ENCODE measurements at regions not wholly inside any gene's neighbourhood (a gene's known extent, or its start where the extent isn't known, plus 50 kb on each side); places are given as distances from the start of the nearest gene placed in this dataset.

DNA sequence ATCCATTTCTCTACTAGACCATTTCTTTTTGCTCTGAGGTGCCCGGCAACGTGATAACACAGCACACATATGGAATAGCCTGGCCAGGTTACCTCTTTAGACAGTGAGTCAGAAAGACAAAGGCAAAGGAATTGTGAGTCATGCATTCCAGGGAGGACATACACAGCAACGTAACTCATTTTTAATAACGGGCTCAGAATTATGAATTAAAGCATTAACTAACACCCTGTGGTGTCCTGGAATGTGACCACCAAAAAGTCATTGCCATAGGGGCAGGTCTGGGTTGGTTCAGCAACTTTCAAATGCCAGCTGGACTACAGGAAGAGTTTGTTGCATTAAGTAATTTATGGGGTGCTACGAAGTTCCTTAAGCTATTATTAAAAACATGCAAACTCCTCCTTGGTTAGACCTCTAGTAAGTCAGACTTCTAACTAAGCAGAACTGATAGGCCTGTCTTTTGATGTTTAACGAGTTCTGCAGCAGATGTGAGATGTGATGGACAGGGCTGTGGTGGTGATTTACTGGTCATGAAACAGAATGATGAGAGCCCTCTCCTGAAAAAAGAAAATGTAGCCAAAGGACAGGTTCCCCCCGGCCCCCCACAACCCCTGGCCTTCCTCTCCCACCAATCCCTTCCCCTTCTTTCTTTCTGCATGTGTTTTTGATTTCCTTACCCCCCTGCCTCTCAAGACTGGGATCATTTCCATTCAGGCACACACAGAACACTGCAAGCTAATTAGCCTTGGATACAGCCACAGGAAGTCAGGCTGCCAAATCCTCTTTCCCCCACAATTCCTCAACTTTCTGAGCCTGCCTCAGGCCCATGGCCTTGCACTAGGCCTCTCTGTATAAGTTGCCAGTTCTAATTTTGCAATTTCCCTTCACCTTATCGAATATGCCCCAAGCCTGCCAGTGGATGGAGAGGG is 88.9 kb upstream of the HAO2 start:
- Histone ChIP-seq H3K27ac (ENCODE audit: low read depth, low read length, severe bottlenecking) (peak overlapping the region; percentile 12), H3K36me3 (ENCODE audit: control insufficient read depth, insufficient read depth, low read length) (no peaks in the 10 kb centered on the region), H3K4me3 (ENCODE audit: extremely low read depth, insufficient read depth, low read length, poor library complexity, severe bottlenecking) (no peak overlapping the region), H3K4me1 (ENCODE audit: control insufficient read depth, insufficient read depth, low read length, poor library complexity, severe bottlenecking) (peaks cover 10% of the 10 kb centered on the region), H3K9me3 (ENCODE audit: control insufficient read depth, low read length) (no peaks in the 10 kb centered on the region)
- WGBS, 2 experiments (ENCODE audit: insufficient coverage in 2 of 2) = 67 to 79% methylated on average over 2 to 3 of the region's 8 CpGs

DNA sequence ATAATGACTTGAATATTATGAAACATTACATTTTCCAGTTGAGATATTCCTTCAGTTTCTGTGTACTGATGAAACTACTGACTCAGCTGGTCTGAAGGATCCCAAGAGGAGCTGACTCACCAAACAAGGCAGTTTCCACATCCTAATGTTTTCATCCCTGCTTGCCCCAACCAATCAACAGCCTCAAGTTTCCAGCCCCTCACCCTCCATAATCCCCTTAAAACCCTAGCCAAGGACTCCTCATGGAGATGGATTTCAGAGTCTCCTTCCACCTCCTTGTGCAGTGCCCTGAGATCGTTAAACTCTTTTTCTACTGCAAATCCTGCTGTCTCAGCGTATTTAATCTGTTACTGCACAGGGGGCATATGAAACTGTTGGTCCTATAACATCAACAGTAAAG is 83.1 kb upstream of the HAO2 start:
- Histone ChIP-seq H3K4me1 (ENCODE audit: control insufficient read depth, insufficient read depth, low read length, poor library complexity, severe bottlenecking) (peaks cover 8% of the 10 kb centered on the region), H3K27ac (ENCODE audit: low read depth, low read length, severe bottlenecking) (no peak overlapping the region), H3K4me3 (ENCODE audit: extremely low read depth, insufficient read depth, low read length, poor library complexity, severe bottlenecking) (no peak overlapping the region), H3K9me3 (ENCODE audit: control insufficient read depth, low read length) (no peaks in the 10 kb centered on the region), H3K36me3 (ENCODE audit: control insufficient read depth, insufficient read depth, low read length) (no peaks in the 10 kb centered on the region)
- WGBS, 2 experiments (ENCODE audit: insufficient coverage in 2 of 2) = 72% methylated on average over 2 of the region's 2 CpGs; no CpG with 5 or more reads in 1 of the 2 experiments

DNA sequence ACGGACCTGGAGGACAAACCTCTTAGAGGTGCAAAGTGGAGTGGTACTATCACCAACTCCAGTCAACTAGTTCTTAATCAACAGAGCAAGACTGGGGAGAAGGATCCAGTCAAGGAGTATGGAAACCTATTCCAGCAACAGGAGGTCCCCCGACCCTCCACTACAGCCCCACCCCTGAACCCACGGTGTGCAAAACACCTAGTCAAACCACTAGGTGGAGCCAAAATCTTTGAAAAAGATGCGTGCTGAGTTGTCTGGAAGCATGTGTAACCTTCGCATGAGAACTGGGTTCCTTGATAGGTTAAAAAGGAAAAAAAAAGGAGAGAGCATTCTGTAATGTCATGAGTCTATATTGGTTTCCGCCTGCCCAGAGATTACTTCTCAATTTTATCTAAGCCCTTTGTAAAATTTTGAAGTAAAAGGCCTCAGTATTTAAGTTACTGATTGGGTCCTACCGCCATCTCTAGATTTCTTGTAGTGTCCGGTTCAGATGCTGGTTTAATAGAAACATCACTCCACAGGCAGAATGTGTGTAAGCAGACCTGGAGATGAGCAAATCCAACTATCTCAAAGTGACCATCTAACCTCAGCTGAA is 81.9 kb upstream of the HAO2 start:
- Histone ChIP-seq H3K36me3 (ENCODE audit: control insufficient read depth, insufficient read depth, low read length) (no peaks in the 10 kb centered on the region), H3K27ac (ENCODE audit: low read depth, low read length, severe bottlenecking) (no peak overlapping the region), H3K9me3 (ENCODE audit: control insufficient read depth, low read length) (no peaks in the 10 kb centered on the region), H3K4me3 (ENCODE audit: extremely low read depth, insufficient read depth, low read length, poor library complexity, severe bottlenecking) (no peak overlapping the region), H3K4me1 (ENCODE audit: control insufficient read depth, insufficient read depth, low read length, poor library complexity, severe bottlenecking) (peaks cover 8% of the 10 kb centered on the region)
- 80 to 100% methylated on average over 1 to 4 of the region's 8 CpGs for WGBS, 2 experiments (ENCODE audit: insufficient coverage in 2 of 2)

DNA sequence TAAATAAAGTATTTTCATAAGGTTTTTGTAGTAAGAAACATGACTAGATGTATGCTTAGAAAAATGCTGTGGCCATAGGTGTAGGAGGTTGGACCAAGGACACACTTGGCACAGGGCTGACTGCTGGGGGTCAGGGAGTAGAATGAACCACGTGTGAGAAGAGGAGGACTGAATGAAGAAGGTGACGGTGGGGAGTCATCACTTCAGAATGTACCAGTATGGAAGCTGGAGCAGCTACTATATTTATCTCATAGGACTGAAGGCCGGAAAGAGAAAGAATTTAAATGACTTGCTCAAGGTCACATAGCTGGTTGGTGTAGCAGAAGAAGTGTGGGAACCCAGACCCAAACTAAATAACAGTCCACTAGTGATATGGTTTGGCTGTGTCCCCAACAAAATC is 79.8 kb upstream of the HAO2 start:
- no peak overlapping the region for H3K27ac ChIP-seq (ENCODE audit: low read depth, low read length, severe bottlenecking)
- H3K36me3 ChIP-seq (ENCODE audit: control insufficient read depth, insufficient read depth, low read length) = no peaks in the 10 kb centered on the region
- H3K9me3 ChIP-seq (ENCODE audit: control insufficient read depth, low read length) = no peaks in the 10 kb centered on the region
- H3K4me3 ChIP-seq (ENCODE audit: extremely low read depth, insufficient read depth, low read length, poor library complexity, severe bottlenecking) = no peak overlapping the region
- 40 to 75% methylated on average over 1 of the region's 3 CpGs for WGBS, 2 experiments (ENCODE audit: insufficient coverage in 2 of 2)
- H3K4me1 ChIP-seq (ENCODE audit: control insufficient read depth, insufficient read depth, low read length, poor library complexity, severe bottlenecking) = peaks cover 12% of the 10 kb centered on the region

DNA sequence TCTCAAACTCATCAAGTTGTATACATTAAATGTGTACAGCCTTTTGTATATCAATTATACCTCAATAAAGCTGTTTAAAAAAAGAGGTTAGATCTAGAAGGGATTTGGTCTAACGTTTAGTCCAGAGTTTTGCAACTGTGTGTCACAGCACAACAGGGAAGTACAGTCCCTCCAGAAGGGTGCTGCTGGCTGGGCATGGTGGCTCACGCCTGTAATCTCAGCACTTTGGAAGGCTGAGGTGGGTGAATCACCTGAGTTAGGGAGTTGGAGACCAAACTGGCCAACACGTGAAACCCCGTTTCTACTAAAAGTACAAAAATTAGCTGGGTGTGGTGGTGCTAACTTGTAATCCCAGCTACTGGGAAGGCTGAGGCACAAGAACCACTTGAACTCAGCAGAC is 78.3 kb upstream of the HAO2 start:
- H3K36me3 ChIP-seq (ENCODE audit: control insufficient read depth, insufficient read depth, low read length) = no peaks in the 10 kb centered on the region
- no peak overlapping the region for H3K4me3 ChIP-seq (ENCODE audit: extremely low read depth, insufficient read depth, low read length, poor library complexity, severe bottlenecking)
- no peak overlapping the region for H3K27ac ChIP-seq (ENCODE audit: low read depth, low read length, severe bottlenecking)
- H3K4me1 ChIP-seq (ENCODE audit: control insufficient read depth, insufficient read depth, low read length, poor library complexity, severe bottlenecking) = peaks cover 24% of the 10 kb centered on the region
- H3K9me3 ChIP-seq (ENCODE audit: control insufficient read depth, low read length) = no peaks in the 10 kb centered on the region
- 58 to 66% methylated on average over 1 to 4 of the region's 4 CpGs for WGBS, 2 experiments (ENCODE audit: insufficient coverage in 2 of 2)

DNA sequence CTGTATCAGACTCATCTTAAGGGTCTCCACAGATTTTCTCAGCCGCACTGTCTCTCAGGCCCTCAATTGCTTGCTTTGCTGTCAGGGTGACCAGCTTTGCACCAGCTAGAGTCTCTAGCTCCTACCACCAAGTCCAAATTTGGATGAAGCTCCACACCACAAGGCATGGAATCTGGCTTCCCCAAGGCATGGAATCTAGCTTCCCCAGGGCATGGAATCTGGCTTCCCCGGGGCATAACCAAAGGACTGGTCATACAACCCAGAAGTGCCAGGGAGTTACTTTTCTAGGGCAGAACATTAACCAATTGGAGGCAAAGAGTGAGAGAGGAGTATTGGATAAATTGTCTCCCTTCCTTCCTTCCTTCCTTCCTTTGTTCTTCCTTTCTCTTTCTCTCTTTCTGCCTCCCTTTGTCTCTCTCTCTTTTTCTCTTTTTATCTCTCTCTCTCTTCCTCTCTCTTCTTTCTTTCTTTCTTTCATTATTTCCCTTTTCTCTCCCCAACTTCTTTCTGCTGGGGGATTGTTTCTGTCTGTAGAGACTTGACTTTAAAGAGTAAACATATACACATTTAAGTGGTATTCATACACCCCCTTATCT is 76.9 kb upstream of the HAO2 start:
- Histone ChIP-seq H3K36me3 (ENCODE audit: control insufficient read depth, insufficient read depth, low read length) (no peaks in the 10 kb centered on the region), H3K4me1 (ENCODE audit: control insufficient read depth, insufficient read depth, low read length, poor library complexity, severe bottlenecking) (peaks cover 18% of the 10 kb centered on the region), H3K27ac (ENCODE audit: low read depth, low read length, severe bottlenecking) (no peak overlapping the region), H3K9me3 (ENCODE audit: control insufficient read depth, low read length) (no peaks in the 10 kb centered on the region), H3K4me3 (ENCODE audit: extremely low read depth, insufficient read depth, low read length, poor library complexity, severe bottlenecking) (no peak overlapping the region)
- 0% methylated on average over 1 of the region's 2 CpGs for WGBS, 2 experiments (ENCODE audit: insufficient coverage in 2 of 2)

DNA sequence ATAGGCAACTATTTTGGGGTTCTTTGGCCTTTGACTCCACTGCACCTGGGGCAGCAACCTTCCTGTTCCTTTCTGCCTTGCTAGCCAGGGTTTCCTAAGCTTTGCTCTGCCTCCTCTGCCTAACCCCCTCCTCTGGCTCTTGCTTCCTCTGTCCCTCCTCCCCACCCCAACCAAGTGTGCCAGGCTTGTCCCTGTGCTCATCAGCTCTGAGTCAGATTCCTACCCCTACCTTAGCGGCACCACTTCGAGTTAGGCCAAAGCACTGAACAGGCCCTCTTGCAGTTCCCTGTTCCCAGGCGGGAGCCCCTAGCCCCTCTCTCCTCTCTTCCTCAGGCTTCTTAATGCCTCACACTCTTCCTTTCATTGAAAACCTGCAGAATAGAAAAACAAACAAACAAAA is 74.8 kb upstream of the HAO2 start:
- Histone ChIP-seq H3K4me3 (ENCODE audit: extremely low read depth, insufficient read depth, low read length, poor library complexity, severe bottlenecking) (no peak overlapping the region), H3K36me3 (ENCODE audit: control insufficient read depth, insufficient read depth, low read length) (no peaks in the 10 kb centered on the region), H3K27ac (ENCODE audit: low read depth, low read length, severe bottlenecking) (peak overlapping the region; percentile 59), H3K9me3 (ENCODE audit: control insufficient read depth, low read length) (no peaks in the 10 kb centered on the region), H3K4me1 (ENCODE audit: control insufficient read depth, insufficient read depth, low read length, poor library complexity, severe bottlenecking) (peaks cover 18% of the 10 kb centered on the region)
- WGBS, 2 experiments (ENCODE audit: insufficient coverage in 2 of 2) = 43 to 75% methylated on average over 3 of the region's 3 CpGs

DNA sequence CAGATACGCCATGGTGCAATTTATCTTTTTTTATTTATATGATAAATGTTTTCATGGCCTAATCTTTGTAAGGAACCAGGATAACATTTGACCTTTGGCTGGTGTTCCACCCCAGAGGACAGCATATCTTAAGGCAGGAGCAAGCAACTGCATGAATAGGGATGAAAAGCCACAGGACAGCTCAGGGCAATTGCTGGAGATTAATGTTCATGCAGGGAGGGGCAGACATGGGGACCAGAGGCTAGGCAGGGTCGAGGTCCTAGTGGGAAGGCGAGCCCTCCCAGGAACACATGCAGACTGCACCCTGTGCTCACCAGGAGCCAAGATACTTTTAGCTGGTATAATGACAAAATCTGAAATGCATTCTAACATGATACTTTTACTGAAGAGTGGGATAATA is 74.4 kb upstream of the HAO2 start:
- Histone ChIP-seq H3K27ac (ENCODE audit: low read depth, low read length, severe bottlenecking) (peak overlapping the region; percentile 59), H3K9me3 (ENCODE audit: control insufficient read depth, low read length) (no peaks in the 10 kb centered on the region), H3K4me1 (ENCODE audit: control insufficient read depth, insufficient read depth, low read length, poor library complexity, severe bottlenecking) (peaks cover 18% of the 10 kb centered on the region), H3K4me3 (ENCODE audit: extremely low read depth, insufficient read depth, low read length, poor library complexity, severe bottlenecking) (no peak overlapping the region), H3K36me3 (ENCODE audit: control insufficient read depth, insufficient read depth, low read length) (no peaks in the 10 kb centered on the region)
- 38 to 54% methylated on average over 2 of the region's 3 CpGs for WGBS, 2 experiments (ENCODE audit: insufficient coverage in 2 of 2)

DNA sequence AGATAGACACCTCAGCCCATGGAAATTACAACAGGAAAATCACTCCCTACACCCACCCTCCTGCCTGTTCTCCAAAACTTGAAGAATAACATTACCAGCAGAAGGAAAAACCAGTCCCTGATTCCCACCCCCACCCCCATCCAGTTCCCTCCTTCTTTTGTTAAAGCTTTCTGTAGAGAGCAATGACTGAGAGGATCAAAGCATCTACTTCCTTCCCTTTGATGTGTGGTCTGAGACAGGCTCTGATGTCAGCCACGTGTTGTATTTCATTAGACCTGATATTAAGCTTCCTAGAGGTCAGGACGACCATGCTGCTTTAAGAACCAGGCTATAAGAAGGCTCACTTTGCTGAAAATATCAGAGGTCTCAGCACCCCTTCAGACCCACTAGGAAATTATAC is 73.9 kb upstream of the HAO2 start:
- H3K4me3 ChIP-seq (ENCODE audit: extremely low read depth, insufficient read depth, low read length, poor library complexity, severe bottlenecking) = no peak overlapping the region
- peak overlapping the region; percentile 47 for H3K27ac ChIP-seq (ENCODE audit: low read depth, low read length, severe bottlenecking)
- H3K9me3 ChIP-seq (ENCODE audit: control insufficient read depth, low read length) = no peaks in the 10 kb centered on the region
- no peaks in the 10 kb centered on the region for H3K36me3 ChIP-seq (ENCODE audit: control insufficient read depth, insufficient read depth, low read length)
- H3K4me1 ChIP-seq (ENCODE audit: control insufficient read depth, insufficient read depth, low read length, poor library complexity, severe bottlenecking) = peaks cover 18% of the 10 kb centered on the region
- 0% methylated on average over 2 of the region's 2 CpGs; no CpG with 5 or more reads in 1 of the 2 experiments for WGBS, 2 experiments (ENCODE audit: insufficient coverage in 2 of 2)

DNA sequence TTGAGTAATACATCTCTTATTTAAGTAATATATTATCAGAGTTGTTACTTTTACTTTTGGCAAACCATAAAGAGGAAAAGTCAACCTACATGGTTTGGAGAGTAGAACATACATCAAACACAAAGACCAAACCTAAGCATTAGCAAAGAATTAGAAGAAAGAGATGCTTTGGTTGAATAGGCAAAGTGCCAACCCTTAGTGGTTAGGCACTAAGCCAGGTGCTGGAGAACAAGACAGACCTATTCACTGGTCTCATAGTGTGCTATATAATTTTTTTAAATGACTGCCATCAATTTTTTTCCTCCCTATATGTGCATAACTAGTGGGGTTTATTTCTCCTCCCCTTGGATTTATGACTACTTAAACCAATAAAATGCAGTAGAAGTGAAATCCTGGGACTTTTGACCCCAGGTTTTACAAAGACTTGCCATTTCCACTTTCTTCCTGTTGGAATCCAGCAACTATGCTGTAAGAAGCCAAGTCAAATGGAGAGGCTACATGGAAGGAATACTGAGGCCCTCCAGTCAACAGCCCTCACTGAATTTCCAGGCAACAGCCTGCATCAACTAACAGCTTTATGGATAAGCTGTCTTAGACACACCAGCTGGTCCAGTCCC is 69.8 kb upstream of the HAO2 start:
- no peak overlapping the region for H3K27ac ChIP-seq (ENCODE audit: low read depth, low read length, severe bottlenecking)
- H3K9me3 ChIP-seq (ENCODE audit: control insufficient read depth, low read length) = no peaks in the 10 kb centered on the region
- H3K4me1 ChIP-seq (ENCODE audit: control insufficient read depth, insufficient read depth, low read length, poor library complexity, severe bottlenecking) = peaks cover 13% of the 10 kb centered on the region
- H3K4me3 ChIP-seq (ENCODE audit: extremely low read depth, insufficient read depth, low read length, poor library complexity, severe bottlenecking) = no peak overlapping the region
- no peaks in the 10 kb centered on the region for H3K36me3 ChIP-seq (ENCODE audit: control insufficient read depth, insufficient read depth, low read length)
